HG02642 (cell line): ENCODE measurements at regions not wholly inside any gene's neighbourhood (a gene's known extent, or its start where the extent isn't known, plus 50 kb on each side); places are given as distances from the start of the nearest gene placed in this dataset.
"Not testable (repeated sequence)": the region's sequence is repeated elsewhere in the genome, so short reads cannot be mapped to it uniquely, and the experiment has no call there.

Experiments
- ATAC-seq: cut with Tn5 transposase; IDR thresholded peaks from one replicate; pipeline ENCODE4 v1.9.1; 2021; ENCODE audit warnings: mild to moderate bottlenecking; ENCODE audit not compliant: unreplicated experiment, poor library complexity

DNA sequence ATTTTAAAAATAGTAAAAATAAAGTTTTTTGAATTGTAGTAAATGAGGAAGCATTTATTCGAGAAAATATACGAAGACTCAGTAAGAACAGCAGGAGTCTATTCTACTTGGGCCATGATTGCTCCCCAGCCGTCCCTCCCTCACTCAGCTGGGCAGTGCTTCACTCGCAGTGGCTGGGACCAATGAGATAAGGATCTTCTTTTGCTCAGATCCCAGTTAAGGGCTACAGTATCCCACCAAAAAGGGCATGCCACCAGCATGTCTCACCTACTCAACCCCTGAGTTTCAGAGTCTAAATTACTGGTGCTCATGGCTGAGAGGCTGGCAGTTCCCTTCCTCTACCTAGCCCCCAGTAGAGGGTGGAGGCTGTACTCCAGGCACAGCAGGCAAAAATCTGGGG is 455.7 kb upstream of the PFKP start:
- no peak for ATAC-seq

DNA sequence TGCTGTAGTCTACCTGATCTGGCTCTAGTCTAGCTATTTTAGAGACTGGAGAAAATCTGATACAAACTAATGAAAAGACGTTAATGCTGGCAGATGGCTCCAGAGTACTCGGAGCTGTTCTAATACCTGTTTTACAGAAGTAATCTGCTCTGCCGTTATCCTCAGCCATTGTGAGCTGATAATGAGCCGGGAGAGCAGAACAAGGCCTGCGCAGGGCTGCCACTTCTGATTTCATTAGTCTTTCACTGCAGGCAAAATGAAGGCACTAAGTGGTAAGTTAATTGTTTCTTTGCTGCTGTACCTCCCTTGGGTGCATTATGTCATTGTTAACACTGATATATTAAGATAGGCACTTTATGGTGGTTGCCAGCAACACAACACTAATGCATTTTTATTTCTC is 456.4 kb upstream of the PFKP start:
- no peak for ATAC-seq

DNA sequence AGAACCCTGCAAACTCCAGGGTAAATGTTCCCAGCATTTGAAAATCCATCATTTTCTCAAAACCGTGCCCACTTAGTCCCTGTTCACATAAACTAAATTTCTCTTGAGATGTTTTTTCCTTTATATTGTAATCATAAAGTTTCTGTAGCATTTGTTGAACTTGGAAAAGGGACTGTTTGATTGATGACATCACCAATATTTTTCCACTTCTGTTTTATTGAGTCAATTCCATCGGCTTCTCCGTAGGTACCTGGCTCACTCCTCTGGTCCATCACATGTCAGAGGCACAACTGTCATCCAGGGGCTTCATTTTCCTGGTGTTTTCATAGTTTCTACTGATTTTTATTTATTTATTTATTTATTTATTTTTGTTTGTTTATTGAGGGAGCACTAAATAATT is 462.5 kb upstream of the PFKP start:
- ATAC-seq, result no peak

DNA sequence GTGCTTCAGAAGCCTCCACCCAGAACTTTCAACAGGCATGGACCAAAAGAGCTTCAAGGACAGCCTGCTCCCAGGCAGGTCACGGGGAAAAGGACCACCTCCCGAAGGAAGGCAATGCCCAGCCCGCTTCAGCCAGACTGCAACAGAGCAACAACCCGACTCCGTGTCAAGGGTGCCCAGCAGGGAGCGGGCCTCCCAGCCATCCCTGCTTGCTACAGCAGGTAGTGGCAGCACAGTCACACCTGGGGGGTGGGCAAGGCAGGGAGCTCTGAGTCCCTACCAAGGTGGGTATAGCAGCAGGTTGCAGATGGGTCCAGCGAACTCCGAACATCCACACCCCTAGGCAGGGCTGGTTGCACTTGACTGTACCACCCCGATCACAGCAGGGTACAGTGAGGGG is 467.8 kb upstream of the PFKP start:
- no peak for ATAC-seq

DNA sequence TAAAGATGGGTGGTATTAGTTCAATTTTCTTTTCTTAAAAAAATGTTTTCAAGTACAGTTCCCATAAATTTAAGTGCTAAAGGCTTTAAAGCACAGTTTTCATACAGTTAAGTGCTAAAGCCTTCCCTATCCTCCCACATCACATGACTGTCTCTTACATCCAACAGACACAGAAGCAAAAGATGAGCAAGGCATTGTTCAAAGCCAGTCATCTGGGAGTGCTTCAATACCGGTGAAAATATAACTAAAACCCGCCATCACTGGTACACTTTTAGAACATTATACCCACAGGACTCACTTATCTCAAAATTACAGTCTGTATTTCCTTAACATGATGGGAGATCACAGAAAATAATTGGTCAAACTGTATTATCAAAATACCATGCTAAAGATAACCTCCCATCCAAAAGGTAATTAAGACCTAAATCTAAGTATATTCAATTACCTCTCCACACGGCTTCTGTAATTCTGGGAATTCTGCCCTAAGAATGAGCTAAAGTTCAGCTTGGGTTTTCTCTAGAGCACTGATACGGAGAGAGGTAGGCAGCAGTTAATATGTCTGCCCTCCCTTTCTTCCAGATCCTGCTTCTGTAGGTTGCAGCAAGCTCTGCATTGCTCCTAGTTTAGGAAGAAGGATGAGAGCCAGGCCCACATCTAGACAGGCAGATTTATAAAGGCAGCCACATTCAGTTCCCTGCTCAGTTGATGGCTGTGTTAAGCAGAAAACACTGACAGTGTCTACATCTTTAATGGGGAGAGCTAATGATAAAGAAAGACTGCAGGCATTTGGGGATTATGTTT is 474.8 kb upstream of the PFKP start:
- no peak for ATAC-seq

DNA sequence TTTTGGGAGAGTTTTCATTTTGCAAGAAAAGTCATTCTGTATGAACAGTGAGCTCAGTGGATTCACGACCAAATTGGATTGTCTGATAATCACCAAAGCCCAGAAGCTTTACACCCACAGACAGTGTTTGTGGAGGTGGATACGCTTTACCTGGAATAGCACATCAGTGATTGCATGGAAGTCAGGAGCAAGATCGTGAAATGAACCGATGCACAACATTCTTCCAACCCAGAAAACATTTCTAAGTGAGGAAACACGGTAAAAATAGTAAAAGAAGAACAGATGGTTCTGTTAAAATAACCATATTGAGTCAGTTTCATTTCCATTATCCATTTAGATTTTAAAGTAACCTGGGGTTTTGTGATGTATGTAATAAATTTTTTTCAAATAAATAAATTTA is 478.2 kb upstream of the PFKP start:
- ATAC-seq, result no peak

DNA sequence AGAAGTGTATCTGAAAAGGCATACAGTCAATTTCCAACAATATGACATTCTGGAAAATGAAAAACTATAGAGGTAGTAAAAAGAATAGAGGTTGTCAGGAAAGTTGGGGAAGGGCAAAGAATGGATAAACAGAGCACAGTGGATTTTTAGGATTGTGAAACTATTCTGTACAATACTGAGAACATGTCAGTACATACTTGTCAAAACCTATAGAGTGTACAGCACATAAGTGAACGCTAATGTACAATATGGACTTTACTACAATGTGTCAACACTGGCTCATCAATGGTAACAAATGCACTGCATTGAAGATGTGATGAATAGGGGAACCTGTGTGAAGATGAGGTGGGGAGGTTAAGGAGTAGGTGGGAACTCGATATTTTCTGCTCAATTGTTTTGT is 483.0 kb upstream of the PFKP start:
- no peak for ATAC-seq

DNA sequence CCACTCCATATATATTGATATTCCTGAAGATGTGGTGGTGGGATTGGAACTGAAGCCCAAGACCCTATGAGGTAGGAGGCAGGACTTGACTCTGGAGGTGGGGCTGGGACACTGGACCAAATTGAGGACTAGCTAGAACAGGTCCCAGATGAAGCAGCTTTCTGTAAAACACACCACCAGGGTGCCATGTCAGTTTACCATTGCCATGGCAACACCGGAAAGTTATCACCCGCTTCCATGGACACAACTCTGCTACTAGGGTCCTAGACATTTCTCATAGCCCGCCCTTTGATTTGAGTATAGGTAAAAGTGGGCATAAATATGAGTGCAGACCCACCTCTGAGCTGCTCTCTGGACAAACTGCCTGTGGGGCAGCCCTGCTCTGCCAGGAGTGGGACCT is 490.5 kb upstream of the PFKP start:
- no peak for ATAC-seq

DNA sequence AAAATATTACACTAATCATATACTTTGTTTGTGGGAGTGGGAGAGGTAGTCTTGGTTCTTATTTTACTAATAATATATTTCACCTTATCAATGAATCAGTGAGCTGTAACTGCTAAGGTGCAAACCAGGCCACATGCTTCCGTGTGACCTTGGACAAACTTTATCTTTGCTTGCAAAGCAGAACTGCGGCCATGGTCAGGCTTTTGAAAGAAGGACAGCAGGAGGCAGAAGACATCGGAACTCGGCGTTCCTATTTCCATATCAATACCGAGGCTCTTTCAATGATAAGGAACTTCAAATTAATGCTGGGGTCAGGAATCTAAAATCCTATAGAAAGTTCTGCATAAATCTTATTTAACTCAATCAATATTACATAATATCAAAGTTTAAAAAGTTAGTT is 491.9 kb upstream of the PFKP start:
- ATAC-seq, result no peak

DNA sequence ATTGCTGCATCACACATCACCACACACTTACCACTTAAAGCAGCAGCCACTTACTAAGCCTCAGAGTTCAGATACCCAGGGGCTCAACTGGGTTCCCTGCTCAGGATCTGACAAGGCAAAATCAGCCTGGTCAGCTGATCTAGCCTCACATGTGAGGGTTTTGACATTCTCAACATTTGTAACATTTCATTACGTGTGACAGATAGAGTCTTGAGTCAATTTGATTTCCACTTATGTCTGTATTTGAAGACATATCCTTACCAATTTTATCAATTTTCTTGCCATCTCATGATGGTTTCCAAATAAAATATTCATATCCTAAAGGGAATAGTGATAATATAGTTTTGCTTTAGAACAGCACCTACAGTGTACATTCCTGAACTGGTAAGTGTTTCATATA is 494.7 kb upstream of the PFKP start:
- ATAC-seq, result no peak

DNA sequence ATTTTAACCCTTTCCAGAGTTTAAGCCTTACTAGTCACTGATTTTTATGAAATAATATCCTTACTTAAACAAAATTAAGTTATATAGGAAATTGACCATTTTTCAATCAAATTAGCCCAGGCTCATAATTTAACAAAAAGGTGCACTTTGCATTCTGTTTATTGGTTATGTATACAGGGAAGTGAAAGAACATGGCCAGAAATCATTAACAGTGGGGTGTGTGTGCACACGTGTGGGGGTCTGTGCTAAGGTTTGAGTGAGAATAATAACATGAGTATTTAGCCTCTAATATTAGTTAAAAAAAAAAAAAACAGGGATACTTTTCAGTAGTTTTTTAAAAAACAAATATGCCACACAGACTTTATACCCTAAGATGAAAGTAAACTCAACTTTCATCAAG is 510.5 kb upstream of the PFKP start:
- ATAC-seq, result no peak

DNA sequence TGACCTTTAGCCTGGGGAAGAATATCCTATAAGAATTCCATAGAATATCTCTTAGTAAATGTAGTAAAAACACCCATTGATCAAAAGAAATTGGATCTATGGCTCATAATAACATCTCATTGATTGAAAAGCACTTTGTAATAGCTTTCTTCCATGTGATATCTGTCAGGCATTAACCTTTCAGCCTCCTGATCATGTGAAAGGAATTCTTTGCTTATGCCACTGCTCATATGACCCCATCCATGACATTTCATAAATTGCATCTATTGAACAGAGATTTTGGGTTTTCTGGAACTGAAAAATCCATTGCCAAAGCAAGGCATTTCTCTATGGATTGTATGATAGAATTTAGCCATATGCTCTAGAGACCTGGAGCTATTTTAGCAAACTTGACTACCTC is 519.3 kb upstream of the PFKP start:
- ATAC-seq, result no peak

DNA sequence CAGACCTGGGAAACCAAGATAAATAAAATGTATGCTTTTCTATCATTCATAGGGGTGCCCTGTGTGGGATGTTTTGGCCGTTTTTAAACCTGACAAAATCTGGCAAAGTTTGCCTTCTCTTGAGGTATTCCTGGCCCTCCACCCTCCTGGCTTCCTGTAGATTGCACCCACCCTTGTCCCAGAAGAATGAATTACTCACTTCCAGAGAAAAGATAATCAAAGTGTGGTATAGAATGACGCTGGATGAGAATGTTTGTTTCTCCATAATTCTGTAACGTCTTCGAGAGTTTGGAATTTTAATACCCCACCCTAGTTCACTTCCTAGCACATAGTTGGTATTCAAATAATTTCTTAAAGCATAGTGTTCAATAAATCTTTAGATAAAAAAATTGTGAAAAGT is 519.7 kb upstream of the PFKP start:
- ATAC-seq, result no peak

DNA sequence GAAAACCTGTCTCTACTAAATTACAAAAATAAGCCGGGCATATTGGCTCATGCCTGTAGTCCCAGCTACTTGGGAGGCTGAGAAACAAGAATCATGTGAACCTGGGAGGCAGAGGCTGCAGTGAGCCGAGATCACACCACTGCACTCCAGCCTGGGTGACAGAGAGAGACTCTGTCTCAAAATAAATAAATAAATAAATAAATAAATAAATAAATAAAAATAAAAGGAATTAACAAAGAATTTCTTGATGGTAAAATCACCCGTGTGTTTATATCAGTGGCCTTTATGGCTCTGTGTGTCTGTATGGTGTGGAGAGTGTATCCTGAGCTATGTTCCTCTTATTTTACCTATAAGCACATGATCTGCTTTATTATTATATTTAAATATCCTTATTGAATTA is 520.5 kb upstream of the PFKP start:
- not testable (repeated sequence) for ATAC-seq

DNA sequence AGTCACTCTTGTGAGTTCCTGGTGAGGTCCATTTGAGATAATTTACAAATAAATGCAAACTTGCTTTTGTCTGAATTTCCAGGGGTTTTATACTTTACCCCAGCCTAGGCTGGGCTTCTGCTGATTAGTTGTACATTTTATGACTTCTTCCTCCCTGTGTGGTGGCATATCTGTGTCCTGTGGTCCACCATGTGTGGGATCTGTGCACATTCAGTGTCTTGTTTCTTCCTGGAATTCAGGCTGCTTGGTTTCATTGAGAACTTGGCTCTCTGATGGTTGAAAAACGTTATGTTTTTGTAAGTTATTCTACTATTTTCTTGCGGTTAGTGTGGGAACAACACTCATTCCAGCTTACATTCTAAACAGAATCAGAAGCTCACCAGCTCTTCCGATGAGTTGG is 523.4 kb upstream of the PFKP start:
- ATAC-seq, result no peak

DNA sequence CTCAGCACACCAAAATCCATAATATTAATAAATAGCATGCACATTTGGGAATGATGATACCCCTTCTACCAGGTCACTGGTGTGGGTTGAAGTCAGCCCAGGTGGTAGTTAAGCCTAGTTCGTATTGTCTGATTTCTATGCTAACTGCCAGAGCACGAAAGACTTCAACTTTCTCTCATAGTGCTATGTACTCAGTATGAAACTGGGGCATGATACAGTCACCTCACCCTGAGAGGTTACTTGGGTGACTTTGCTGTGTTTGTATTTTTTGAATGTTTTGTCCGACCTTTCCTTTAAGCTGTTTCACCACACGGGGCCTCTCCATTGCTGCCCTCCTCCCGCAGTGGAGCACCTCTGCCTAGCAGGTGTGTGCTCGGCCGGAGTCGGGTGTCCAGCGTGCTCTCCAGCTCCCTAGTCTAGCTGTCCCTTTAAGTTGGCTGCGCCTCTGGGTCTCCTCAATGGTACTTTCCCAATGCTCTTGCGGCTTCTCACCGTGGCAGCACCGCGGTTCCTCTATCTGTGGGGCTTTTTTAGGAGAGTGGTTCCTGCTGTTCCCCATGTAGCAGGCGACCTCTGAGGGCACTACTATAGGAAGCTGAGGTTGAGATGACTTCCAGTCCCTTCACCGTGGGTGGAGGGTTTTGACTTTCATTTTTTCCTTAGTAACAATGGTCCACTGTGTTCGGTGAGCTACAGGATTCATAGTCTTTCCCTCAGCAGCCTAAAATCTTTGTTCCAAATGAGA is 524.0 kb upstream of the PFKP start:
- no peak for ATAC-seq

DNA sequence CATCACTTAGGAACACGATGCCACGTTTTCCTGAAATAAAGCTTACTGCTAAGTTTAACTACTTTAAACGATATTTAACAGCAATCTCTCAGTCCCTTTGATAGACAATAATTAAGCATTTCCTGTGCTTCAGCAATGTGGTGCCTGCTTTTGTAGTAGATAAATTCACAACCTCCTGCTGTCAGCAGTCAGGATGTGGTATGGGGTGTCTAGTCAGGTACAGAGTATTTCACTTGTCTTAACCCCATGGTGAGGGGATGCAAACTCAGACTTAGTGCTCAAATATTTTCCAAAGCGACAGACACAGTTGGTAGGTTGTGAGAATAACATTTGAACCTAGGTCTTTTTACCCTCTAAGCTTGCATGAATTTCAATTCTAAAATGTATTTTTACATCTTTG is 526.2 kb upstream of the PFKP start:
- ATAC-seq, result no peak

DNA sequence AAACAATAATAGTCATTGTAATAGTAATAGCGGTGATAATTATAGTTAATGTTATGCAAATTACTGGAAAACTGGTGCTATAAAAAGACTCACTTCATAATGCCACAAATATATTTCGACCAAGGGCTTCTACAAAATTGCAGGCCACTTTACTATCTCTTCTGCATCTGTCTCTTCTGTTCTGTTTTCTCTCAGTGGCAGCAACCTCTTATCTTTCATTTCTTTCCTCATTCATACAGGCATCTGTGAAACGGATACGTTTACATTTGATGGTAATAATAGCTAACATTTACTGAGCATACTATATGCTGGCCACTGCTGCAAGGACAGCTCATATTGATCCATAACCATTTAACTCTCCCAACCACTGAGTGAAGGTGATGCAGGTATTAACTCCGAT is 537.4 kb upstream of the PFKP start:
- no peak for ATAC-seq

DNA sequence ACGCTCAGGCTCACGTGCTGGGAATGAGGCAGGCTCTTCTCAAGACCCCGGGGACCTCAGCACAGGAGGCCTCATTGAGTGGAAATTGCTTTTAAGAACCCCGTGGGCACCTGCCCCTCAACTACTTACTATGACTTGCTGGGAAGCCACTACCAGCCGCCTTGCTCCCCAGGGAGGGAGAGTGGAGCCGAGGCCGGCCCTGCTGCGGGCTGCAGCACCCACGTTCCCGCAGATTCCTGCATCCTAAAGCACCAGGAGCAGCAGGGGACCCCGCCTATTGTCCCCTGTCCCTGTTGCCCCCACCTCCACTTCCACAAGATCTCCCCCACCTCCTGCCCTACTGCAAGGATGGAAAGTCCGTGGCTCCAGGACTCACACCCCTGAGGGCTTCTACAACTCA is 541.6 kb upstream of the PFKP start:
- ATAC-seq, result no peak

DNA sequence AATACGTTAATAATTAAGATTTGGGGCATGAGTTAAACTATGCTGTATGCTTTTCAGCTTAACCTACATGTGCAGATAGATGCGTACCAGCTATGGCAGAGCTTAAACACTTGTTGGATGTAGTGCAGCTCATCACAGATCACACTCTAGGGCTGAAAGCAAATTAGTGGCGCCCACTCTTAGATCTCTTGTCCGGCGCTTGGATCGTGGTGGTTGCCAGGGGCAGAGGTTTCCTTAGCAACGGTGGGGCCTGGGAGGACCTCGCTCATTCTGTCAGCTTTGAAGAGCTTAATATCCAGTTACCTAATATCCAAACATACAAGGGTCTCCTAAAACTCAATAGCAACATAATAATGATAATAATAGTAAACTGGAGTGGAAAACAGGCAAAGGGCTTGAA is 548.2 kb upstream of the PFKP start:
- ATAC-seq, result no peak

DNA sequence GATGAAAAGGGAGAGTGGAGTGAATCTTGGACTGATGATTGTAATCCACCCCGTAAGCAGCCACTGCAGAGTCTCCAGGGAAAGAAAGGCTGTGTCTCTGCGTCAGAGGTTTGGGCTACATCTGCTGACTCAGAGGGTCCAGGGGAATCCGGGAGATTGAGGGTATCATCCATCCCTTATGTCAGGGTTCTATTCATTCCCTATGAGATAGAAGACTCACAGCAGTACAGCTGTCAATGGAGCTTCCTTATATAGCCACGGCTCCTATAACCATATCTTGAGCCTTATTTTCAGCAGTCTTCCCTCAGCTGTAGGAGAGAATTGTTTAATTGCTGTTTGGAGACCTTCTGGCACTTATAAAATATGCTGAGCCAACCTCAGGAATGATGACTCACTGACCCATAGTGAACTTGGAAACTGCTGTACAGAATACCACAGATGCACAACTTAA is 558.2 kb upstream of the PFKP start:
- ATAC-seq, result no peak

DNA sequence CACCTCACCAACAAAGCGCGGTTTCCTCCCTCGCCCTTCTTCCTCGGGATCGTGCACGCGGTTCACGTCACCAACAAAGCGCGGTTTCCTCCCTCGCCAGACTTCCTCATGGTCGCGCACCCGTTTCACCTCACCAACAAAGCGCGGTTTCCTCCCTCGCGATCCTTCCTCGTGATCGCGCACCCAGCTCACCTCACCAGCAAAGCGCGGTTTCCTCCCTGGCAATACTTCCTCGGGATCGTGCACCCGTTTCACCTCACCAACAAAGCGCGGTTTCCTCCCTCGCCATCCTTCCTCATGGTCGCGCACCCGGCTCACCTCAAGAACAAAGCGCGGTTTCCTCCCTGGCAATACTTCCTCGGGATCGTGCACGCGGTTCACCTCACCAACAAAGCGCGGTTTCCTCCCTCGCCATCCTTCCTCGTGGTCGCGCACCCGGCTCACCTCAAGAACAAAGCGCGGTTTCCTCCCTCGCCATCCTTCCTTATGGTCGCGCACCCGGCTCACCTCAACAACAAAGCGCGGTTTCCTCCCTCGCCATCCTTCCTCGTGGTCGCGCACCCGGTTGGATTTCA is 565.9 kb upstream of the PFKP start:
- not testable (repeated sequence) for ATAC-seq
